ENCODE measurements at regions not wholly inside any gene's neighbourhood (a gene's known extent, or its start where the extent isn't known, plus 50 kb on each side); places are given as distances from the start of the nearest gene placed in this dataset.
"Not testable (repeated sequence)": the region's sequence is repeated elsewhere in the genome, so short reads cannot be mapped to it uniquely, and the experiment has no call there.

- Histone ChIP-seq H3K36me3 (ENCODE audit: low read depth) (no peaks in the 10 kb centered on the region), H3K4me2 (ENCODE audit: unreplicated experiment) (no peak overlapping the region), H2AFZ (no peak overlapping the region), H3F3A (ENCODE audit: insufficient read depth) (peaks cover 9% of the 10 kb centered on the region), H3K9me3 (ENCODE audit: low read depth) (no peaks in the 10 kb centered on the region), H3K9ac (no peak overlapping the region), H3K9me2 (ENCODE audit: insufficient read depth) (no peaks in the 10 kb centered on the region), H3K79me2 (ENCODE audit: insufficient read depth) (peaks cover 8% of the 10 kb centered on the region; the same call in 1 of the 2 replicates), H4K20me1 (ENCODE audit: insufficient read depth) (no peaks in the 10 kb centered on the region), H3K4me3 (no peak overlapping the region), H3K4me1 (ENCODE audit: insufficient read depth) (no peaks in the 10 kb centered on the region), H3K27ac (no peak overlapping the region), H3K27me3 (replicated peaks; ENCODE audit: insufficient read depth) (no peaks in the 10 kb centered on the region)
- TF ChIP-seq EZH2 (IDR thresholded peaks at IDR 0.05; ENCODE audit: insufficient read depth, poor library complexity, severe bottlenecking) (no peak), EZH2phosphoT487 (IDR thresholded peaks at IDR 0.05; ENCODE audit: insufficient read depth, low read depth) (no peak)
- in situ Hi-C loops (cut with MboI): no loop called here
- WGBS, 2 experiments (ENCODE audit: low coverage in 1 of 2, low lambda C conversion rate in 2 of 2, missing lambda C conversion rate in 2 of 2): 40 to 52% methylated on average over 1 of the region's 1 CpG
- DNase-seq: no peak
These were observed 230.8 kb upstream of the PRSS16 start for GRCh38 chr6:27016689-27017088.

GRCh38 chr6:27018401-27018800, 229.1 kb upstream of the PRSS16 start:
- 93 to 98% methylated on average over 6 of the region's 6 CpGs for WGBS, 2 experiments (ENCODE audit: low coverage in 1 of 2, low lambda C conversion rate in 2 of 2, missing lambda C conversion rate in 2 of 2)
- H4K20me1 ChIP-seq (ENCODE audit: insufficient read depth); H3K9me2 ChIP-seq (ENCODE audit: insufficient read depth); H3K4me1 ChIP-seq (ENCODE audit: insufficient read depth); H2AFZ ChIP-seq; H3K27ac ChIP-seq; H3F3A ChIP-seq (ENCODE audit: insufficient read depth); H3K9me3 ChIP-seq (ENCODE audit: low read depth); H3K4me2 ChIP-seq (ENCODE audit: unreplicated experiment); H3K27me3 ChIP-seq (replicated peaks; ENCODE audit: insufficient read depth); DNase-seq; H3K9ac ChIP-seq; in situ Hi-C loops (cut with MboI); H3K79me2 ChIP-seq (ENCODE audit: insufficient read depth); H3K36me3 ChIP-seq (ENCODE audit: low read depth): not testable (repeated sequence)
- 0 out of 2 replicates have a peak overlapping the region, but pooled peaks have one; percentile 89 for H3K4me3 ChIP-seq

- DNase-seq: peak; percentile 94
- Histone ChIP-seq H4K20me1 (ENCODE audit: insufficient read depth) (no peaks in the 10 kb centered on the region), H3F3A (ENCODE audit: insufficient read depth) (peaks cover 9% of the 10 kb centered on the region), H2AFZ (peak overlapping the region; percentile 92), H3K4me2 (ENCODE audit: unreplicated experiment) (peak overlapping the region; percentile 82), H3K4me3 (peak overlapping the region; percentile 89), H3K9me3 (ENCODE audit: low read depth) (no peaks in the 10 kb centered on the region), H3K27ac (peak overlapping the region; percentile 93), H3K36me3 (ENCODE audit: low read depth) (no peaks in the 10 kb centered on the region), H3K4me1 (ENCODE audit: insufficient read depth) (no peaks in the 10 kb centered on the region), H3K9ac (peak overlapping the region; percentile 93), H3K27me3 (replicated peaks; ENCODE audit: insufficient read depth) (no peaks in the 10 kb centered on the region), H3K79me2 (ENCODE audit: insufficient read depth) (peaks cover 8% of the 10 kb centered on the region; the same call in 1 of the 2 replicates), H3K9me2 (ENCODE audit: insufficient read depth) (no peaks in the 10 kb centered on the region)
- no peak for TF ChIP-seq EZH2phosphoT487 (IDR thresholded peaks at IDR 0.05; ENCODE audit: insufficient read depth, low read depth)
- no peak for TF ChIP-seq EZH2 (IDR thresholded peaks at IDR 0.05; ENCODE audit: insufficient read depth, poor library complexity, severe bottlenecking)
- WGBS, 2 experiments (ENCODE audit: low coverage in 1 of 2, low lambda C conversion rate in 2 of 2, missing lambda C conversion rate in 2 of 2): 1 to 4% methylated on average over 56 to 58 of the region's 58 CpGs
- in situ Hi-C loops (cut with MboI): no loop called here
These were observed 227.6 kb upstream of the PRSS16 start for GRCh38 chr6:27019651-27020552.

GRCh38 chr6:27020553-27020880, 227.0 kb upstream of the PRSS16 start:
- Histone ChIP-seq H2AFZ (peak overlapping the region; percentile 92), H3K27ac (peak overlapping the region; percentile 93), H3F3A (ENCODE audit: insufficient read depth) (peaks cover 9% of the 10 kb centered on the region), H3K27me3 (replicated peaks; ENCODE audit: insufficient read depth) (no peaks in the 10 kb centered on the region), H3K4me1 (ENCODE audit: insufficient read depth) (no peaks in the 10 kb centered on the region), H3K4me3 (peak overlapping the region; percentile 89), H3K9ac (peak overlapping the region; percentile 93), H3K9me3 (ENCODE audit: low read depth) (no peaks in the 10 kb centered on the region), H4K20me1 (ENCODE audit: insufficient read depth) (no peaks in the 10 kb centered on the region), H3K36me3 (ENCODE audit: low read depth) (no peaks in the 10 kb centered on the region), H3K9me2 (ENCODE audit: insufficient read depth) (no peaks in the 10 kb centered on the region), H3K4me2 (ENCODE audit: unreplicated experiment) (peak overlapping the region; percentile 82), H3K79me2 (ENCODE audit: insufficient read depth) (peaks cover 8% of the 10 kb centered on the region; the same call in 1 of the 2 replicates)
- in situ Hi-C loops (cut with MboI): no loop called here
- TF ChIP-seq EZH2phosphoT487 (IDR thresholded peaks at IDR 0.05; ENCODE audit: insufficient read depth, low read depth) (no peak), EZH2 (IDR thresholded peaks at IDR 0.05; ENCODE audit: insufficient read depth, poor library complexity, severe bottlenecking) (no peak)
- WGBS, 2 experiments (ENCODE audit: low coverage in 1 of 2, low lambda C conversion rate in 2 of 2, missing lambda C conversion rate in 2 of 2): 88 to 92% methylated on average over 9 of the region's 9 CpGs
- DNase-seq: no peak

Measured in GM23248 (cell line).